DMS153 (cell line): ENCODE measurements at regions not wholly inside any gene's neighbourhood (a gene's known extent, or its start where the extent isn't known, plus 50 kb on each side); places are given as distances from the start of the nearest gene placed in this dataset.
A peak's percentile ranks its signal among the peaks of the same experiment; 100 is the strongest.

Experiments
- DNase-seq: peaks from one replicate; lab custom pipeline; 2025; lab: John Stamatoyannopoulos, UW

- no peak for DNase-seq
Measured at GRCh38 chr20:10863337-10864060, 189.7 kb upstream of the JAG1 start.

- peak; percentile 44 for DNase-seq
Measured at GRCh38 chr20:10864076-10864672, 190.4 kb upstream of the JAG1 start.

GRCh38 chr20:10868299-10868698 is 194.5 kb upstream of the JAG1 start:
- DNase-seq: no peak

GRCh38 chr20:10873026-10873425 is 199.2 kb upstream of the JAG1 start:
- DNase-seq: no peak

GRCh38 chr20:10875653-10876052 is 201.9 kb upstream of the JAG1 start:
- DNase-seq: no peak

GRCh38 chr20:10876558-10876957 is 202.8 kb upstream of the JAG1 start:
- no peak for DNase-seq

GRCh38 chr20:10877342-10877741 is 203.5 kb upstream of the JAG1 start:
- no peak for DNase-seq

GRCh38 chr20:10883166-10883565 is 209.4 kb upstream of the JAG1 start:
- DNase-seq: no peak

GRCh38 chr20:10893321-10893720 is 219.5 kb upstream of the JAG1 start:
- DNase-seq: no peak

GRCh38 chr20:10897336-10897735 is 223.5 kb upstream of the JAG1 start:
- no peak for DNase-seq

- no peak for DNase-seq
Measured at GRCh38 chr20:10898552-10898951, 224.8 kb upstream of the JAG1 start.

- DNase-seq: no peak
Measured at GRCh38 chr20:10902174-10902573, 228.4 kb upstream of the JAG1 start.

GRCh38 chr20:10902576-10903282 is 228.9 kb upstream of the JAG1 start:
- DNase-seq: no peak

- DNase-seq: no peak
Measured at GRCh38 chr20:10906834-10907233, 233.0 kb upstream of the JAG1 start.

GRCh38 chr20:10909803-10910202 is 236.0 kb upstream of the JAG1 start:
- no peak for DNase-seq

GRCh38 chr20:10910535-10911178 is 236.9 kb upstream of the JAG1 start:
- no peak for DNase-seq

- DNase-seq: no peak
Measured at GRCh38 chr20:10911298-10911697, 237.5 kb upstream of the JAG1 start.

- no peak for DNase-seq
Measured at GRCh38 chr20:10915815-10916214, 242.0 kb upstream of the JAG1 start.

- DNase-seq: no peak
Measured at GRCh38 chr20:10916312-10916711, 242.5 kb upstream of the JAG1 start.

GRCh38 chr20:10917826-10918225 is 244.0 kb upstream of the JAG1 start:
- DNase-seq: no peak

GRCh38 chr20:10919396-10920140 is 245.8 kb upstream of the JAG1 start:
- DNase-seq: no peak

GRCh38 chr20:10920396-10920795 is 246.6 kb upstream of the JAG1 start:
- DNase-seq: no peak
